Left lung (tissue), 4 donors: ENCODE measurements at regions not wholly inside any gene's neighbourhood (a gene's known extent, or its start where the extent isn't known, plus 50 kb on each side); places are given as distances from the start of the nearest gene placed in this dataset.

ENCODE experiments used
- ATAC-seq: fragments of 200-7000 bp; cut with Tn5 transposase; one replicate; pipeline ENCODE4 v1.9.1; 2020; ENCODE audit warnings: moderate library complexity
- DNase-seq, 4 donors: peaks; one replicate each; pipeline ENCODE4 v3.0.0-alpha.2; 2013 to 2020
- H3K27ac ChIP-seq, 2 donors: fragments of 200-600 bp; sonication (generic) in 1 of 2; one replicate each; pipeline versions ENCODE4 v1.5.0 to v1.8.0; 2020 to 2021
- H3K27me3 ChIP-seq, 2 donors: fragments of 200-600 bp; sonication (generic) in 1 of 2; one replicate each; pipeline versions ENCODE4 v1.5.0 to v1.8.0; 2020 to 2021
- H3K36me3 ChIP-seq, 2 donors: fragments of 200-600 bp; sonication (generic) in 1 of 2; one replicate each; pipeline versions ENCODE4 v1.5.0 to v1.8.0; 2020 to 2021
- H3K4me1 ChIP-seq, 2 donors: fragments of 200-600 bp; one replicate each; pipeline ENCODE4 v1.8.0; 2021
- H3K4me3 ChIP-seq, 2 donors: fragments of 200-600 bp; sonication (generic) in 1 of 2; one replicate each; pipeline versions ENCODE4 v1.5.0 to v1.8.0; 2020 to 2021; ENCODE audit warnings: mild to moderate bottlenecking in 1 of 2
- H3K9me3 ChIP-seq, 2 donors: fragments of 200-600 bp; sonication (generic) in 1 of 2; one replicate each; pipeline versions ENCODE4 v1.5.0 to v1.8.0; 2020 to 2021
- intact Hi-C, 2 donors: fragments of 100-400 bp; cut with DNase I; formaldehyde crosslinking; loops; one replicate each; pipeline versions ENCODE4 v1.11.2 to v1.14.2; 2022
- TF ChIP-seq, protein P1 (sequence below), 2 donors: fragments of 200-600 bp; sonication (generic) in 1 of 2; IDR thresholded peaks; one replicate each; pipeline versions ENCODE4 v1.5.0 to v1.8.0; 2021; ENCODE audit warnings: antibody characterized with exemption in 2 of 2
- donor health status: DM: no; HTN: yes; CAD: no.
- donor health status: DM: no; HTN: no; CAD: no.

DNA sequence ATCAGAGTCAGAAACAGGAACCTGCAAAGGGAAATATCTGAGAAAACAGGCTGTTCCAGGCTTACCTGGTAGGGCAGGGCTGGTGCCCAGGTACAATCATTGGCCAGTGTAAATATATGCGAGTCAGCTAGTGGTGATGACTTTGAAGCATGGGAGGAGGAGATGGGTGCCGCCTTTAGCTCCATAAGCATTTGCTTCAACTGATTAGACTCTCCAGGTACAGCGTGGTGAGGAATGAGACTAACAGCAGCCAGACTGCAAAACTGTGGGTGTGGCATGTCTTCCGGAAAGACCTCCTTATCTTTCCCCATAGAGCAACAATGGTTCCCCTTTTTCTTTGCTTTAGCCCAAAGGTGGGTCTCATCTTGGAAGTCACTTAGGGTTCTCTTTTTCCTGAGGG, 137.2 kb downstream of the LRIG2 start:
- Histone ChIP-seq H3K4me3 (no peak overlapping the region), H3K27me3 (peaks cover 0 to 5% of the 10 kb centered on the region in 2 donors), H3K27ac (peak overlapping the region in 1 of 2 donors; percentile 33), H3K36me3 (no peaks in the 10 kb centered on the region), H3K9me3 (peaks cover 0 to 5% of the 10 kb centered on the region in 2 donors), H3K4me1 (peaks cover 0 to 10% of the 10 kb centered on the region in 2 donors)
- TF ChIP-seq, protein P1, sequence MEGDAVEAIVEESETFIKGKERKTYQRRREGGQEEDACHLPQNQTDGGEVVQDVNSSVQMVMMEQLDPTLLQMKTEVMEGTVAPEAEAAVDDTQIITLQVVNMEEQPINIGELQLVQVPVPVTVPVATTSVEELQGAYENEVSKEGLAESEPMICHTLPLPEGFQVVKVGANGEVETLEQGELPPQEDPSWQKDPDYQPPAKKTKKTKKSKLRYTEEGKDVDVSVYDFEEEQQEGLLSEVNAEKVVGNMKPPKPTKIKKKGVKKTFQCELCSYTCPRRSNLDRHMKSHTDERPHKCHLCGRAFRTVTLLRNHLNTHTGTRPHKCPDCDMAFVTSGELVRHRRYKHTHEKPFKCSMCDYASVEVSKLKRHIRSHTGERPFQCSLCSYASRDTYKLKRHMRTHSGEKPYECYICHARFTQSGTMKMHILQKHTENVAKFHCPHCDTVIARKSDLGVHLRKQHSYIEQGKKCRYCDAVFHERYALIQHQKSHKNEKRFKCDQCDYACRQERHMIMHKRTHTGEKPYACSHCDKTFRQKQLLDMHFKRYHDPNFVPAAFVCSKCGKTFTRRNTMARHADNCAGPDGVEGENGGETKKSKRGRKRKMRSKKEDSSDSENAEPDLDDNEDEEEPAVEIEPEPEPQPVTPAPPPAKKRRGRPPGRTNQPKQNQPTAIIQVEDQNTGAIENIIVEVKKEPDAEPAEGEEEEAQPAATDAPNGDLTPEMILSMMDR (IDR thresholded peaks at IDR 0.05): no peak
- DNase-seq: no peak
- ATAC-seq: peak; percentile 68
- intact Hi-C loops: no loop called here

DNA sequence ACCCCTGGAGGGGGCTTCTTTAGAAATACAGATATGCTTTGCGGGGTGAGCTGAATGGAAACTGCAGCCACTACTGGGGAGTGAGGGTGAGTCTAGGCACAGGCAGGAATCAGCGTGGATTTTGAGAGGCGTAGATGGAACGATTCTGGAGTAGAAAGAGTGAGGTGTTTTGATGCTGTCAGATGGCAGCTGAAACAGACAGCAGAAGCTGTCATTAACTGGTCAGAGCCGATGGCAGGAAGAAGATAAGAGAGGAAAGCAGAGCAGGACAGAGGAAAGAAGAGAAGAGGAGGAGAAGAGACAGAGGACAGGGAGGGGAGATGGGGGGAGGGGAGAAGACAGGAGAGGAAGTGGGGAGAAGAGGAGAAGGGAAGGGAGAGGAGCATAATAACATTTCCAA, 138.5 kb downstream of the LRIG2 start:
- Histone ChIP-seq H3K27ac (no peak overlapping the region), H3K36me3 (no peaks in the 10 kb centered on the region), H3K4me3 (no peak overlapping the region), H3K9me3 (peaks cover 0 to 5% of the 10 kb centered on the region in 2 donors), H3K27me3 (peaks cover 0 to 5% of the 10 kb centered on the region in 2 donors), H3K4me1 (peaks cover 0 to 10% of the 10 kb centered on the region in 2 donors)
- TF ChIP-seq, protein P1 (IDR thresholded peaks at IDR 0.05): no peak
- ATAC-seq (no peak), DNase-seq (no peak)
- intact Hi-C loops: no loop called here

DNA sequence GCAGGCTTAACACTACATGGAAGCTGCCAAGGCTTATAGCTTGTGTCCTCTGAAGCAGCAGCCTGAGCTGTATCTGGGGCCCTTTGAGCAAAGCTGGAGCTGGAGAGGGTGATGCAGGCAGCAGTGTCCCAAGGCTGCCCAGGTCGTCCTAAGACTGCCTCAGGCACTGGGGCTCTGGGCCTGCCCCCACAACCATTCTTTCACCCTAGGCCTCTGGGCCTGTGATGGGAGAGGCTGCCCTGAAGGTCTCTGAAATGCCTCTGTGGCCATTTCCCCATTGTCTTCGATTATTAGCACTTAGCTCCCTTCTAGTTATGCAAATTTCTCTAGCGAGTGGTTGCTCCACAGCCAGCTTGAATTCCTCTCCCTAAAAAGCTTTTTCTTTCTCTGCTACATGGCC, 142.0 kb downstream of the LRIG2 start:
- ATAC-seq (no peak), DNase-seq (no peak)
- TF ChIP-seq, protein P1 (IDR thresholded peaks at IDR 0.05): no peak
- intact Hi-C loops: no loop called here
- Histone ChIP-seq H3K27ac (no peak overlapping the region), H3K27me3 (peaks cover 0 to 5% of the 10 kb centered on the region in 2 donors), H3K36me3 (no peaks in the 10 kb centered on the region), H3K4me3 (no peak overlapping the region), H3K9me3 (peaks cover 0 to 5% of the 10 kb centered on the region in 2 donors), H3K4me1 (no peaks in the 10 kb centered on the region)

GRCh38 chr1:113216664-113217063, 143.7 kb downstream of the LRIG2 start:
- Histone ChIP-seq H3K4me1 (no peaks in the 10 kb centered on the region), H3K27me3 (no peaks in the 10 kb centered on the region), H3K4me3 (no peak overlapping the region), H3K9me3 (peaks cover 0 to 5% of the 10 kb centered on the region in 2 donors), H3K36me3 (no peaks in the 10 kb centered on the region), H3K27ac (no peak overlapping the region)
- DNase-seq (no peak), ATAC-seq (no peak)
- TF ChIP-seq, protein P1 (IDR thresholded peaks at IDR 0.05): no peak
- intact Hi-C loops: no loop called here

DNA sequence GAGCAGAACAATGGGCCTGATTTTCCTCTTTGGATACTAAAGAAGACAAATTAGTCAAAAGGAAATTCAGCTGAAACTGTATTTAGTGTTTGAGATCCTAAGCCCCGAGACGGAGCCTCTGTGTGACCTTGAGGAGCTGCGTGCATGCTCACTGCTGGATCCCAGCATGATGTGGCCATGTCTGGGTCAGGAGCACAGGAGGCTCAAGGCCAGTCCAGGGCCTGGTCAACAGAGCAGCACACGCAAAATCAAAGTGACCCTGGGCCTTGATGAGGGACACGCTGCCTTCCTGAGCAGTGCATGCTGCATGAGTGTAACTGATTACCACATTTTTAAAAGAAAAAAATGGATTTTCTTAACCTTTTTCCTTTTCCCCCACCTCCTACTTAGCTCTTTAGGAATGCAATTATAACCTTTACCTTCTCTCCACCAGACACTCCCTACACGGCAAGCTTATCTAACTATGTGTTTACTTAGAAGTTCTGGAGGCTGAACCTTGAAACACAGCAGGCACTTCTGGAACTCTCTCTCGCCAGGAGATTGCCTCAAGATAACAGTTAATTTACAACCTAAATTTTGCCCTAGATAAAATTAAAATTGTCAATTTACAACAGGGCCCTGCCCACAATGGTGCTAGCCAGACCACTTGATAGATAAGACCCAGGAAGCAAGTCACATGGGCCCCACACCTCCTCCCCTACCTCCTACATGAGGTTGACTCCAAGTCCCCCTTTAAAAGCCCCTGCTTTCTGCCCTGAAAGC, 144.6 kb downstream of the LRIG2 start:
- H3K36me3 ChIP-seq: no peaks in the 10 kb centered on the region
- H3K9me3 ChIP-seq: peaks cover 0 to 5% of the 10 kb centered on the region in 2 donors
- peak; percentile 69 for ATAC-seq
- TF ChIP-seq, protein P1 (IDR thresholded peaks at IDR 0.05): no peak
- no peak overlapping the region for H3K4me3 ChIP-seq
- H3K27ac ChIP-seq: no peak overlapping the region
- no peaks in the 10 kb centered on the region for H3K27me3 ChIP-seq
- no peaks in the 10 kb centered on the region for H3K4me1 ChIP-seq
- no peak for DNase-seq
- intact Hi-C loops: no loop called here
